ENCODE measurements at regions not wholly inside any gene's neighbourhood (a gene's known extent, or its start where the extent isn't known, plus 50 kb on each side); places are given as distances from the start of the nearest gene placed in this dataset.

- TF ChIP-seq ARNTL (CRISPR knock-in tag; IDR thresholded peaks at IDR 0.05; ENCODE audit: borderline replicate concordance, low read depth) (no peak), ZFP3 (CRISPR knock-in tag; IDR thresholded peaks at IDR 0.05) (no peak)
Measured at GRCh38 chr14:58821421-58821820, 183.7 kb downstream of the DACT1 start.
